ENCODE measurements at regions not wholly inside any gene's neighbourhood (a gene's known extent, or its start where the extent isn't known, plus 50 kb on each side); places are given as distances from the start of the nearest gene placed in this dataset.

GRCh38 chr18:27540111-27540510 lies 355.0 kb upstream of the CHST9 start:
- POLR2A ChIA-PET (ENCODE audit: unreplicated experiment) = no interaction called here
- no peak overlapping the region for H3K4me2 ChIP-seq
- H3K79me2 ChIP-seq (ENCODE audit: low read depth) = no peaks in the 10 kb centered on the region
- H4K20me1 ChIP-seq (ENCODE audit: insufficient read depth) = no peaks in the 10 kb centered on the region
- H3K36me3 ChIP-seq (ENCODE audit: low read depth) = no peaks in the 10 kb centered on the region
- no peak overlapping the region for H2AFZ ChIP-seq
- no peak overlapping the region for H3K27ac ChIP-seq
- no peaks in the 10 kb centered on the region for H3K9me2 ChIP-seq (ENCODE audit: insufficient read depth)
- intact Hi-C loops (cut with micrococcal nuclease; ENCODE audit: unreplicated experiment) = no loop called here
- no peak for DNase-seq
- no peak overlapping the region for H3K4me3 ChIP-seq
- no TSS peak for BruUV-seq (replicated peaks)
- no peaks in the 10 kb centered on the region for H3K4me1 ChIP-seq (replicated peaks; ENCODE audit: insufficient read depth)
- no peaks in the 10 kb centered on the region for H3K9me3 ChIP-seq (ENCODE audit: insufficient read depth, low read depth)
- H3K27me3 ChIP-seq (ENCODE audit: insufficient read depth, low read depth) = no peaks in the 10 kb centered on the region
- TF ChIP-seq EZH2 (IDR thresholded peaks at IDR 0.05; ENCODE audit: low read depth) (no peak), CTCF (conservative IDR thresholded peaks at IDR 0.05) (no peak)
- no peaks in the 10 kb centered on the region for H3F3A ChIP-seq (ENCODE audit: insufficient read depth, low read depth)
- CTCF ChIA-PET = no interaction called here

GRCh38 chr18:27528925-27529521 lies 343.9 kb upstream of the CHST9 start:
- no TSS peak for BruUV-seq (replicated peaks)
- CTCF ChIA-PET = no interaction called here
- no peaks in the 10 kb centered on the region for H3K27me3 ChIP-seq (ENCODE audit: insufficient read depth, low read depth)

GRCh38 chr18:27527856-27528255 lies 342.7 kb upstream of the CHST9 start:
- no peaks in the 10 kb centered on the region for H3F3A ChIP-seq (ENCODE audit: insufficient read depth, low read depth)

More at GRCh38 chr18:27528925-27529521, 343.9 kb upstream of the CHST9 start:
- DNase-seq = no peak
- H3K4me2 ChIP-seq = no peak overlapping the region
- no peaks in the 10 kb centered on the region for H3F3A ChIP-seq (ENCODE audit: insufficient read depth, low read depth)
- intact Hi-C loops (cut with micrococcal nuclease; ENCODE audit: unreplicated experiment) = no loop called here
- no peak overlapping the region for H2AFZ ChIP-seq
- POLR2A ChIA-PET (ENCODE audit: unreplicated experiment) = no interaction called here
- H3K27ac ChIP-seq = no peak overlapping the region
- H3K79me2 ChIP-seq (ENCODE audit: low read depth) = no peaks in the 10 kb centered on the region
- TF ChIP-seq CTCF (conservative IDR thresholded peaks at IDR 0.05) (no peak), EZH2 (IDR thresholded peaks at IDR 0.05; ENCODE audit: low read depth) (no peak)
- no peaks in the 10 kb centered on the region for H3K36me3 ChIP-seq (ENCODE audit: low read depth)
- H3K9me2 ChIP-seq (ENCODE audit: insufficient read depth) = no peaks in the 10 kb centered on the region
- H4K20me1 ChIP-seq (ENCODE audit: insufficient read depth) = no peaks in the 10 kb centered on the region
- no peaks in the 10 kb centered on the region for H3K9me3 ChIP-seq (ENCODE audit: insufficient read depth, low read depth)
- no peaks in the 10 kb centered on the region for H3K4me1 ChIP-seq (replicated peaks; ENCODE audit: insufficient read depth)
- no peak overlapping the region for H3K4me3 ChIP-seq

More at GRCh38 chr18:27527856-27528255, 342.7 kb upstream of the CHST9 start:
- CTCF ChIA-PET = no interaction called here
- no peaks in the 10 kb centered on the region for H3K36me3 ChIP-seq (ENCODE audit: low read depth)
- H3K9me3 ChIP-seq (ENCODE audit: insufficient read depth, low read depth) = no peaks in the 10 kb centered on the region
- H3K4me2 ChIP-seq = no peak overlapping the region
- H3K9me2 ChIP-seq (ENCODE audit: insufficient read depth) = no peaks in the 10 kb centered on the region
- H3K27ac ChIP-seq = no peak overlapping the region
- intact Hi-C loops (cut with micrococcal nuclease; ENCODE audit: unreplicated experiment) = no loop called here
- H4K20me1 ChIP-seq (ENCODE audit: insufficient read depth) = no peaks in the 10 kb centered on the region
- no peak for TF ChIP-seq EZH2 (IDR thresholded peaks at IDR 0.05; ENCODE audit: low read depth)
- TF ChIP-seq CTCF (conservative IDR thresholded peaks at IDR 0.05) = no peak
- POLR2A ChIA-PET (ENCODE audit: unreplicated experiment) = no interaction called here
- H3K4me3 ChIP-seq = no peak overlapping the region
- H2AFZ ChIP-seq = no peak overlapping the region
- no peak for DNase-seq
- no peaks in the 10 kb centered on the region for H3K4me1 ChIP-seq (replicated peaks; ENCODE audit: insufficient read depth)
- no TSS peak for BruUV-seq (replicated peaks)
- H3K27me3 ChIP-seq (ENCODE audit: insufficient read depth, low read depth) = no peaks in the 10 kb centered on the region
- H3K79me2 ChIP-seq (ENCODE audit: low read depth) = no peaks in the 10 kb centered on the region

Measured in PC-9 (cell line).